ENCODE measurements at regions not wholly inside any gene's neighbourhood (a gene's known extent, or its start where the extent isn't known, plus 50 kb on each side); places are given as distances from the start of the nearest gene placed in this dataset.

DNA sequence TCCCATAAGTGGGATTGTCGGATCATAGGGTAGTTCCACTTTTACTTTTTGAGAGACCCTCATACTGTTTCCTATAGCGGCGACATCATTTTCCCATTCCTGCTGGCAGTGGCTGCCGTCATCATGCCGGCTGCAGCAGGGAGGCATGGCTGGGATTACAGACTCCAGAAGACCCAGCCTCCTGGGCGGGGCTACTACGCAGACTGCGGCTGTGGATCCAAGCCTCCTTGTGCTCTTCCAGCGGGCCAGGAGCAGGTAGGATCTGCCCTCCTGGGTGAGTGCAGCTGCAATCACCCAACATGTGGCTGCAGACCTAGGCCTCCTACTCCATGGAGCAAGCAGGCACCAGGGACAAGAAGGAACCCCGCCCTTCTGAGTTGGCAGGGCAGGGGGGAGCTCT, 359.2 kb downstream of the GALR1 start:
- TF ChIP-seq POLR2A (IDR thresholded peaks at IDR 0.05): no peak
- TF ChIP-seq, protein P1, sequence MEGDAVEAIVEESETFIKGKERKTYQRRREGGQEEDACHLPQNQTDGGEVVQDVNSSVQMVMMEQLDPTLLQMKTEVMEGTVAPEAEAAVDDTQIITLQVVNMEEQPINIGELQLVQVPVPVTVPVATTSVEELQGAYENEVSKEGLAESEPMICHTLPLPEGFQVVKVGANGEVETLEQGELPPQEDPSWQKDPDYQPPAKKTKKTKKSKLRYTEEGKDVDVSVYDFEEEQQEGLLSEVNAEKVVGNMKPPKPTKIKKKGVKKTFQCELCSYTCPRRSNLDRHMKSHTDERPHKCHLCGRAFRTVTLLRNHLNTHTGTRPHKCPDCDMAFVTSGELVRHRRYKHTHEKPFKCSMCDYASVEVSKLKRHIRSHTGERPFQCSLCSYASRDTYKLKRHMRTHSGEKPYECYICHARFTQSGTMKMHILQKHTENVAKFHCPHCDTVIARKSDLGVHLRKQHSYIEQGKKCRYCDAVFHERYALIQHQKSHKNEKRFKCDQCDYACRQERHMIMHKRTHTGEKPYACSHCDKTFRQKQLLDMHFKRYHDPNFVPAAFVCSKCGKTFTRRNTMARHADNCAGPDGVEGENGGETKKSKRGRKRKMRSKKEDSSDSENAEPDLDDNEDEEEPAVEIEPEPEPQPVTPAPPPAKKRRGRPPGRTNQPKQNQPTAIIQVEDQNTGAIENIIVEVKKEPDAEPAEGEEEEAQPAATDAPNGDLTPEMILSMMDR (IDR thresholded peaks at IDR 0.05): no peak
- H3K27ac ChIP-seq: no peak overlapping the region
- no peak overlapping the region for H3K4me3 ChIP-seq
- no peaks in the 10 kb centered on the region for H3K4me1 ChIP-seq
- intact Hi-C loops (cut with DNase I; ENCODE audit: low total_unique reads): no loop called here
- H3K9me3 ChIP-seq: no peaks in the 10 kb centered on the region
- H3K27me3 ChIP-seq: no peaks in the 10 kb centered on the region
- no peak for DNase-seq
- H3K36me3 ChIP-seq (ENCODE audit: low read depth, missing control alignments): no peaks in the 10 kb centered on the region
- WGBS, 2 donors: 67 to 74% methylated on average over 6 to 10 of the region's 10 CpGs

DNA sequence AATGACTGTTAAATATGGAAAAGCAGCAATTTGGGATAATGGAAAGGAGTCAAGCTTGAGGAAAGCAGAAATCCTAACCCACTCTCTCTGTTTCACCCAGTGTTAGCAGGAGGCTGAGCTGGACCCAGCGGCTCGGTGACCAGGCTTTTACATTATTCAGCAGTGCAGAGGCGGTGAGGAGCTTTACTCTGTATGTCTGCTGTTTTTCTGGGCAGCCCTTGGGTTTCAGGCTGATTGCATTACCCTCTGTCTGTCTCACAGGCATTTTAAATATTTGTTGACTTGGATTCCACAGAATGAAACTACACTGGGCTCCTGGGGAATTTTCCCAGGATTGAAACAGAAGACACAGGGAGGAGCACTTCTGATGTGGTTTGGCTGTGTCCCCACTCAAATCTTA, 368.0 kb downstream of the GALR1 start:
- H3K27ac ChIP-seq: no peak overlapping the region
- WGBS, 2 donors: 91 to 93% methylated on average over 3 of the region's 3 CpGs
- H3K4me1 ChIP-seq: no peaks in the 10 kb centered on the region
- no peaks in the 10 kb centered on the region for H3K36me3 ChIP-seq (ENCODE audit: low read depth, missing control alignments)
- no peak overlapping the region for H3K4me3 ChIP-seq
- no peaks in the 10 kb centered on the region for H3K27me3 ChIP-seq
- DNase-seq: no peak
- H3K9me3 ChIP-seq: no peaks in the 10 kb centered on the region
- no peak for TF ChIP-seq POLR2A (IDR thresholded peaks at IDR 0.05)
- TF ChIP-seq, protein P1 (IDR thresholded peaks at IDR 0.05): no peak
- intact Hi-C loops (cut with DNase I; ENCODE audit: low total_unique reads): no loop called here

DNA sequence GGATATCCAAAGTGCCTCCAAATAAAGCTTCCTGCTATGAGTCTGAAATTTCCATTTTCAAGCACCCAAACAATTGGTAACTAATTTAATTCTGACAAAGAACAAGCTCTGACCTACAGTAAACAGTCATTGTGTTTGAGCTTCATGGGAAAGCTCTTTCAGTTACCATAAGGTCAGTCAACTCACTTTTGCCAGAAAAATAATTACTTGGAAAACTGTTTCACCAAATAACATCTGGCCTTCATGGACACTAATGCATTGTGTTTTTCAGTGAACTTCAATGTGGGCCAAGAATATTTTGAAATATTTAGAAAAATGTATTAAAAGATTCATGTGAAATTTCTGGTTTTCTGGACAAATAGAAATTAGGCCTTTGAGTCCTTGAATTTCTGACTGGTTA, 369.9 kb downstream of the GALR1 start:
- Histone ChIP-seq H3K4me1 (no peaks in the 10 kb centered on the region), H3K9me3 (no peaks in the 10 kb centered on the region), H3K27ac (no peak overlapping the region), H3K27me3 (no peaks in the 10 kb centered on the region), H3K36me3 (ENCODE audit: low read depth, missing control alignments) (no peaks in the 10 kb centered on the region), H3K4me3 (no peak overlapping the region)
- TF ChIP-seq POLR2A (IDR thresholded peaks at IDR 0.05): no peak
- TF ChIP-seq, protein P1 (IDR thresholded peaks at IDR 0.05): no peak
- intact Hi-C loops (cut with DNase I; ENCODE audit: low total_unique reads): no loop called here
- no peak for DNase-seq

DNA sequence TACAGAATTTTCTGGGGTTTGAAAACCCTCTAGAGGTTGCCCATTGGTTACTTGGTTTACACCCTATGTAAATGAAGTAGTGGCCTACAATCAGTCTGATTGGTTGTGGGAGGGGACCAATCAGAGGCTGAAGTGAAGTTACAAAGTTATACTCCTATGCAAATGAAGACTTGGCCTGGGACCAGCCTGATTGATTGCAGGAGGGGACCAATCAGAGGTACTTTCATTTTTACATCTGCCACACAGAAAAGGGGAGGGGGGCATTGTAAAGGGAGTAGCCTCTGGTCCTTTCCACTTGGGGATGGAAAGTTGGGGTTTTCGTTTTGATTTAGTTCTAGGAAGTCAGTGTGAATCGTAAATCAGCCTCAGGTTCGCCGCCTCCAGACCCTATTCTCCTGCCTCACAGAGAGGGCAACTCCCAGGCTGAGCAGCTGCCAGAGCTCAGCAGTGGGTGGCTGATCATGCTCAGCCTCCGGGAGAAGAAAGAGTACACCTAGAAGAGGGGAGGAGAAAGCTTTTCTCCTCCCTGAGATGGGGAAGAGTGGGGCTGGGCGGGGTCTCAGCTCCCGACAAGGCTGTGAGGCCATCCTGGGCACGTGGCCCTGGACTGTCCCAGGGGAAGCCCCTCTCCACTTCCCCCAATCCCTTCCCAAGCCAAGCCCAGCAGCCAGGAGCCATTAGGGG, 372.5 kb downstream of the GALR1 start:
- Histone ChIP-seq H3K27ac (no peak overlapping the region), H3K27me3 (no peaks in the 10 kb centered on the region), H3K4me1 (no peaks in the 10 kb centered on the region), H3K4me3 (no peak overlapping the region), H3K36me3 (ENCODE audit: low read depth, missing control alignments) (no peaks in the 10 kb centered on the region), H3K9me3 (no peaks in the 10 kb centered on the region)
- DNase-seq: peak; percentile 46
- TF ChIP-seq, protein P1 (IDR thresholded peaks at IDR 0.05): no peak
- TF ChIP-seq POLR2A (IDR thresholded peaks at IDR 0.05): no peak
- intact Hi-C loops (cut with DNase I; ENCODE audit: low total_unique reads): no loop called here
- WGBS, 2 donors: 40 to 48% methylated on average over 6 to 8 of the region's 8 CpGs

DNA sequence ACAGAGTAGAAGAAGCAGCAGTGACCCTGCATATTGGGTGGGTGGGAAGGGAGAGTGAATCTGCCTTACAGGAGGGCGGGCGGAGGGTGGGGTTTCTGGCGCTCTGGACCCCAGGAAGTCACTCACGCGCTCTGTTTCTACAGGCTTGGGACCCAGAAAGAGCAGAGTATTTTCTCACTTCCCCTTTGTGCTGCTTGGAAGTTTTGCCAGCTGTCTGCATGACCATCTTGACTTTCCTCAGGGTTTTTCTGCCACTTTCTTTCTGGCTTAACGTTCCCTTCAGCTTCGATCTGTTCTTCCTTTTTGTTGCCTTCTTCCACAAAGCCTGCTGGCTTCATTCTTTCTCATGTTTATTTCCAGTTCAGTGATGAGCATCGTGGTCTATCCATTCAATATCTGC, 383.1 kb downstream of the GALR1 start:
- intact Hi-C loops (cut with DNase I; ENCODE audit: low total_unique reads): no loop called here
- whole genome bisulfite sequencing, 2 donors: 62 to 65% methylated on average over 8 of the region's 8 CpGs
- TF ChIP-seq, protein P1 (IDR thresholded peaks at IDR 0.05): no peak
- no peak for TF ChIP-seq POLR2A (IDR thresholded peaks at IDR 0.05)

More for the DNA sequence above, 383.1 kb downstream of the GALR1 start:
- H3K27ac ChIP-seq: no peak overlapping the region
- no peak overlapping the region for H3K4me3 ChIP-seq
- H3K36me3 ChIP-seq (ENCODE audit: low read depth, missing control alignments): no peaks in the 10 kb centered on the region
- no peaks in the 10 kb centered on the region for H3K9me3 ChIP-seq
- H3K4me1 ChIP-seq: no peaks in the 10 kb centered on the region
- DNase-seq: no peak
- H3K27me3 ChIP-seq: no peaks in the 10 kb centered on the region
